GM23338 (cell line): ENCODE measurements at regions not wholly inside any gene's neighbourhood (a gene's known extent, or its start where the extent isn't known, plus 50 kb on each side); places are given as distances from the start of the nearest gene placed in this dataset.

Experiments
- ATAC-seq: fragments of 200-7000 bp; cut with Tn5 transposase; 3 replicates; pipeline ENCODE4 v1.9.1; 2020
- DNase-seq: peaks from one replicate; pipeline ENCODE4 v3.0.0-alpha.2; 2015; ENCODE audit warnings: low spot score
- H2AFZ ChIP-seq: fragments of 200-600 bp; sonication (generic); 2 replicates; pipeline ENCODE4 v1.8.0; 2016; ENCODE audit warnings: antibody characterized with exemption, mild to moderate bottlenecking, moderate library complexity
- H3F3A ChIP-seq: fragments of 200-600 bp; sonication (generic); replicated peaks from 2 replicates; pipeline ENCODE4 v1.8.0; 2017; ENCODE audit warnings: antibody characterized with exemption, mixed run types, low read depth
- H3K27ac ChIP-seq: fragments of 200-600 bp; sonication (generic); 2 replicates; pipeline ENCODE4 v1.6.1; 2016; ENCODE audit warnings: low read depth
- H3K27me3 ChIP-seq: fragments of 200-600 bp; sonication (generic); 2 replicates; pipeline ENCODE4 v1.8.0; 2016; ENCODE audit warnings: mild to moderate bottlenecking, mixed run types, moderate library complexity; ENCODE audit not compliant: insufficient read depth
- H3K36me3 ChIP-seq: fragments of 200-600 bp; sonication (generic); 2 replicates; pipeline ENCODE4 v1.8.0; 2016; ENCODE audit warnings: mild to moderate bottlenecking; ENCODE audit not compliant: insufficient read depth
- H3K4me1 ChIP-seq: fragments of 200-600 bp; sonication (generic); 2 replicates; pipeline ENCODE4 v1.8.0; 2016; ENCODE audit warnings: mild to moderate bottlenecking, moderate library complexity; ENCODE audit not compliant: insufficient read depth
- H3K4me2 ChIP-seq: fragments of 200-600 bp; sonication (generic); 2 replicates; pipeline ENCODE4 v1.7.1; 2017; ENCODE audit warnings: mixed run types
- H3K4me3 ChIP-seq: fragments of 200-600 bp; sonication (generic); 2 replicates; pipeline ENCODE4 v1.6.1; 2016; ENCODE audit warnings: mixed run types
- H3K79me2 ChIP-seq: fragments of 200-600 bp; sonication (generic); replicated peaks from 2 replicates; pipeline ENCODE4 v1.8.0; 2017; ENCODE audit warnings: mild to moderate bottlenecking; ENCODE audit not compliant: insufficient read depth
- H3K9me2 ChIP-seq: fragments of 200-600 bp; sonication (generic); 2 replicates; pipeline ENCODE4 v1.8.0; 2017; ENCODE audit not compliant: insufficient read depth
- H4K20me1 ChIP-seq: fragments of 200-600 bp; sonication (generic); replicated peaks from 2 replicates; pipeline ENCODE4 v1.8.0; 2017; ENCODE audit warnings: mild to moderate bottlenecking; ENCODE audit not compliant: insufficient read depth
- H3K27ac Mint-ChIP-seq: 2 replicates; pipeline ENCODE4 v1.8.0; 2020; ENCODE audit warnings: inconsistent platforms, mild to moderate bottlenecking, moderate library complexity, mixed read lengths
- H3K27me3 Mint-ChIP-seq: 3 replicates; pipeline ENCODE4 v1.8.0; 2022; ENCODE audit warnings: low read depth, mild to moderate bottlenecking, moderate library complexity, mixed read lengths, inconsistent platforms; ENCODE audit not compliant: insufficient read depth, poor library complexity
- H3K36me3 Mint-ChIP-seq: 3 replicates; pipeline ENCODE4 v1.8.0; 2021; ENCODE audit warnings: low read depth, mild to moderate bottlenecking, inconsistent platforms, moderate library complexity, mixed read lengths
- H3K4me1 Mint-ChIP-seq: 3 replicates; pipeline ENCODE4 v1.8.0; 2020; ENCODE audit warnings: mild to moderate bottlenecking, inconsistent platforms, mixed read lengths
- H3K4me3 Mint-ChIP-seq: 3 replicates; pipeline ENCODE4 v1.8.0; 2021; ENCODE audit warnings: moderate library complexity, mild to moderate bottlenecking, inconsistent platforms, mixed read lengths
- H3K9me3 Mint-ChIP-seq: 3 replicates; pipeline ENCODE4 v1.8.0; 2020; ENCODE audit warnings: moderate library complexity, mild to moderate bottlenecking, inconsistent platforms, mixed read lengths
- CREB1 ChIP-seq: fragments of 250-450 bp; sonication (Bioruptor Pico); IDR thresholded peaks from 2 replicates; pipeline ENCODE4 v1.5.0; 2020; ENCODE audit warnings: low read depth, mild to moderate bottlenecking, moderate library complexity
- CTCF ChIP-seq, 2 experiments: fragments of 200-600 bp in 1 of 2; sonication (generic) in 1 of 2; conservative IDR thresholded peaks; 2 replicates each; pipeline versions ENCODE4 v1.5.1 to v1.6.1; 2016 to 2017; ENCODE audit warnings: antibody characterized with exemption in 2 of 2, low read depth in 2 of 2, mild to moderate bottlenecking in 2 of 2, moderate library complexity in 1 of 2
- EZH2 ChIP-seq: fragments of 200-600 bp; sonication (generic); IDR thresholded peaks from one replicate; pipeline ENCODE4 v1.8.0; 2017; ENCODE audit warnings: antibody characterized with exemption, mild to moderate bottlenecking, low read depth; ENCODE audit not compliant: unreplicated experiment
- EZH2phosphoT487 ChIP-seq: fragments of 200-600 bp; sonication (generic); IDR thresholded peaks from one replicate; pipeline ENCODE4 v1.8.1; 2018; ENCODE audit warnings: antibody characterized with exemption; ENCODE audit not compliant: unreplicated experiment
- JUNB ChIP-seq: IDR thresholded peaks from one replicate; pipeline ENCODE4 v1.6.1; 2016; ENCODE audit warnings: antibody characterized with exemption; ENCODE audit not compliant: unreplicated experiment
- NANOG ChIP-seq: IDR thresholded peaks from 2 replicates; pipeline ENCODE4 v1.6.1; 2016; ENCODE audit warnings: antibody characterized with exemption, borderline replicate concordance
- POLR2AphosphoS5 ChIP-seq: IDR thresholded peaks from 2 replicates; pipeline ENCODE4 v1.6.1; 2016; ENCODE audit warnings: antibody characterized with exemption, low read depth
- STAT1 ChIP-seq: IDR thresholded peaks from one replicate; pipeline ENCODE4 v1.6.1; 2016; ENCODE audit warnings: antibody characterized with exemption; ENCODE audit not compliant: unreplicated experiment
- ZNF114 ChIP-seq: fragments of 250-450 bp; sonication (Bioruptor Pico); IDR thresholded peaks from 2 replicates; pipeline ENCODE4 v1.5.0; 2020; ENCODE audit warnings: mild to moderate bottlenecking, moderate library complexity
- ZNF331 ChIP-seq: fragments of 250-450 bp; sonication (Bioruptor Pico); IDR thresholded peaks from 2 replicates; pipeline ENCODE4 v1.5.0; 2020; ENCODE audit warnings: low read depth, mild to moderate bottlenecking, moderate library complexity
- ZNF462 ChIP-seq: fragments of 250-450 bp; sonication (Bioruptor Pico); IDR thresholded peaks from 2 replicates; pipeline ENCODE4 v1.5.0; 2020; ENCODE audit warnings: mild to moderate bottlenecking, moderate library complexity
- TF ChIP-seq, protein P1 (sequence below): IDR thresholded peaks from one replicate; pipeline ENCODE4 v1.6.1; 2018; ENCODE audit warnings: antibody characterized with exemption; ENCODE audit not compliant: unreplicated experiment
- TF ChIP-seq, protein P2 (sequence below): IDR thresholded peaks from 2 replicates; pipeline ENCODE4 v1.6.1; 2016; ENCODE audit warnings: antibody characterized with exemption

- Histone ChIP-seq H3F3A (no peaks in the 10 kb centered on the region), H3K9me2 (no peaks in the 10 kb centered on the region), H3K27ac (no peak overlapping the region), H3K4me2 (no peak overlapping the region), H2AFZ (no peak overlapping the region), H4K20me1 (no peaks in the 10 kb centered on the region), H3K27me3 (no peaks in the 10 kb centered on the region), H3K79me2 (no peaks in the 10 kb centered on the region), H3K4me1 (0 out of 2 replicates have a peak, but pooled peaks cover 4% of the 10 kb centered on the region), H3K4me3 (no peak overlapping the region), H3K36me3 (no peaks in the 10 kb centered on the region)
- Mint-ChIP-seq H3K4me1 (peaks cover 9% of the 10 kb centered on the region), H3K9me3 (no peaks in the 10 kb centered on the region), H3K27ac (no peak overlapping the region), H3K36me3 (no peaks in the 10 kb centered on the region), H3K27me3 (no peaks in the 10 kb centered on the region), H3K4me3 (no peak overlapping the region)
- DNase-seq (no peak), ATAC-seq (no peak)
- TF ChIP-seq POLR2AphosphoS5 (no peak), CTCF (conservative IDR thresholded peaks at IDR 0.05; ENCODE audit: low read depth in 2 of 2) (no peak), JUNB (no peak), NANOG (no peak), EZH2phosphoT487 (no peak), ZNF331 (no peak), EZH2 (no peak), ZNF114 (CRISPR knock-in tag) (no peak), ZNF462 (CRISPR knock-in tag) (no peak), CREB1 (CRISPR knock-in tag) (no peak), STAT1 (no peak)
- TF ChIP-seq, protein P1, sequence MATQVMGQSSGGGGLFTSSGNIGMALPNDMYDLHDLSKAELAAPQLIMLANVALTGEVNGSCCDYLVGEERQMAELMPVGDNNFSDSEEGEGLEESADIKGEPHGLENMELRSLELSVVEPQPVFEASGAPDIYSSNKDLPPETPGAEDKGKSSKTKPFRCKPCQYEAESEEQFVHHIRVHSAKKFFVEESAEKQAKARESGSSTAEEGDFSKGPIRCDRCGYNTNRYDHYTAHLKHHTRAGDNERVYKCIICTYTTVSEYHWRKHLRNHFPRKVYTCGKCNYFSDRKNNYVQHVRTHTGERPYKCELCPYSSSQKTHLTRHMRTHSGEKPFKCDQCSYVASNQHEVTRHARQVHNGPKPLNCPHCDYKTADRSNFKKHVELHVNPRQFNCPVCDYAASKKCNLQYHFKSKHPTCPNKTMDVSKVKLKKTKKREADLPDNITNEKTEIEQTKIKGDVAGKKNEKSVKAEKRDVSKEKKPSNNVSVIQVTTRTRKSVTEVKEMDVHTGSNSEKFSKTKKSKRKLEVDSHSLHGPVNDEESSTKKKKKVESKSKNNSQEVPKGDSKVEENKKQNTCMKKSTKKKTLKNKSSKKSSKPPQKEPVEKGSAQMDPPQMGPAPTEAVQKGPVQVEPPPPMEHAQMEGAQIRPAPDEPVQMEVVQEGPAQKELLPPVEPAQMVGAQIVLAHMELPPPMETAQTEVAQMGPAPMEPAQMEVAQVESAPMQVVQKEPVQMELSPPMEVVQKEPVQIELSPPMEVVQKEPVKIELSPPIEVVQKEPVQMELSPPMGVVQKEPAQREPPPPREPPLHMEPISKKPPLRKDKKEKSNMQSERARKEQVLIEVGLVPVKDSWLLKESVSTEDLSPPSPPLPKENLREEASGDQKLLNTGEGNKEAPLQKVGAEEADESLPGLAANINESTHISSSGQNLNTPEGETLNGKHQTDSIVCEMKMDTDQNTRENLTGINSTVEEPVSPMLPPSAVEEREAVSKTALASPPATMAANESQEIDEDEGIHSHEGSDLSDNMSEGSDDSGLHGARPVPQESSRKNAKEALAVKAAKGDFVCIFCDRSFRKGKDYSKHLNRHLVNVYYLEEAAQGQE: no peak
- TF ChIP-seq, protein P2, sequence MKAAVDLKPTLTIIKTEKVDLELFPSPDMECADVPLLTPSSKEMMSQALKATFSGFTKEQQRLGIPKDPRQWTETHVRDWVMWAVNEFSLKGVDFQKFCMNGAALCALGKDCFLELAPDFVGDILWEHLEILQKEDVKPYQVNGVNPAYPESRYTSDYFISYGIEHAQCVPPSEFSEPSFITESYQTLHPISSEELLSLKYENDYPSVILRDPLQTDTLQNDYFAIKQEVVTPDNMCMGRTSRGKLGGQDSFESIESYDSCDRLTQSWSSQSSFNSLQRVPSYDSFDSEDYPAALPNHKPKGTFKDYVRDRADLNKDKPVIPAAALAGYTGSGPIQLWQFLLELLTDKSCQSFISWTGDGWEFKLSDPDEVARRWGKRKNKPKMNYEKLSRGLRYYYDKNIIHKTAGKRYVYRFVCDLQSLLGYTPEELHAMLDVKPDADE: no peak
These were observed 66.4 kb upstream of the GALNT2 start for GRCh38 chr1:230000493-230001184.
